ENCODE measurements at regions not wholly inside any gene's neighbourhood (a gene's known extent, or its start where the extent isn't known, plus 50 kb on each side); places are given as distances from the start of the nearest gene placed in this dataset.

GRCh38 chr11:116424615-116425261 lies 348.0 kb downstream of the BUD13 start:
- CTCF ChIA-PET = interaction anchor here (0.6 kb wide), 1 partner anchor 18 kb away, joined by 4 read pairs; no protein-coding TSS in a partner anchor

GRCh38 chr11:116422956-116423600 lies 349.7 kb downstream of the BUD13 start:
- TF ChIP-seq CTCF (conservative IDR thresholded peaks at IDR 0.05; ENCODE audit: low read depth) = no peak
- no peak for DNase-seq (ENCODE audit: low spot score)
- POLR2A ChIA-PET (ENCODE audit: low non-redundant PET) = no interaction called here
- H3K27ac ChIP-seq = no peak overlapping the region
- CTCF ChIA-PET = interaction anchor here (1.0 kb wide), 1 partner anchor 219 kb away, joined by 3 read pairs; no protein-coding TSS in a partner anchor

More at GRCh38 chr11:116424615-116425261, 348.0 kb downstream of the BUD13 start:
- no peak for DNase-seq (ENCODE audit: low spot score)
- H3K27ac ChIP-seq = no peak overlapping the region
- POLR2A ChIA-PET (ENCODE audit: low non-redundant PET) = no interaction called here
- TF ChIP-seq CTCF (conservative IDR thresholded peaks at IDR 0.05; ENCODE audit: low read depth) = no peak

GRCh38 chr11:116422556-116422955 lies 350.2 kb downstream of the BUD13 start:
- no peak overlapping the region for H3K27ac ChIP-seq
- ChIA-PET CTCF (no interaction called here), POLR2A (ENCODE audit: low non-redundant PET) (no interaction called here)
- DNase-seq (ENCODE audit: low spot score) = no peak
- TF ChIP-seq CTCF (conservative IDR thresholded peaks at IDR 0.05; ENCODE audit: low read depth) = no peak

- ChIA-PET CTCF (no interaction called here), POLR2A (ENCODE audit: low non-redundant PET) (no interaction called here)
These were observed 351.1 kb downstream of the BUD13 start for GRCh38 chr11:116421529-116422185.

GRCh38 chr11:116420770-116421528 lies 351.8 kb downstream of the BUD13 start:
- TF ChIP-seq CTCF (conservative IDR thresholded peaks at IDR 0.05; ENCODE audit: low read depth) = no peak
- ChIA-PET CTCF (interaction anchor here (0.6 kb wide), 1 partner anchor 156 kb away, joined by 3 read pairs; no protein-coding TSS in a partner anchor), POLR2A (ENCODE audit: low non-redundant PET) (no interaction called here)
- no peak overlapping the region for H3K27ac ChIP-seq
- DNase-seq (ENCODE audit: low spot score) = peak; percentile 19

More at GRCh38 chr11:116421529-116422185, 351.1 kb downstream of the BUD13 start:
- DNase-seq (ENCODE audit: low spot score) = no peak
- no peak overlapping the region for H3K27ac ChIP-seq
- TF ChIP-seq CTCF (conservative IDR thresholded peaks at IDR 0.05; ENCODE audit: low read depth) = no peak

GRCh38 chr11:116420030-116420429 lies 352.8 kb downstream of the BUD13 start:
- CTCF ChIA-PET = no interaction called here
- H3K27ac ChIP-seq = no peak overlapping the region
- POLR2A ChIA-PET (ENCODE audit: low non-redundant PET) = no interaction called here
- TF ChIP-seq CTCF (conservative IDR thresholded peaks at IDR 0.05; ENCODE audit: low read depth) = no peak
- no peak for DNase-seq (ENCODE audit: low spot score)
